ENCODE measurements at regions not wholly inside any gene's neighbourhood (a gene's known extent, or its start where the extent isn't known, plus 50 kb on each side); places are given as distances from the start of the nearest gene placed in this dataset.
"Not testable (repeated sequence)": the region's sequence is repeated elsewhere in the genome, so short reads cannot be mapped to it uniquely, and the experiment has no call there.

GRCh38 chr21:28851645-28852044, 141.0 kb downstream of the LTN1 start:
- no peak for DNase-seq (ENCODE audit: low spot score)
- H3K9me3 Mint-ChIP-seq = peaks cover 5% of the 10 kb centered on the region; the same call in 1 of the 2 replicates
- TF ChIP-seq ELF4 (CRISPR knock-in tag; IDR thresholded peaks at IDR 0.05; ENCODE audit: low read depth) = no peak
- no peak for TF ChIP-seq SMAD4 (CRISPR knock-in tag; IDR thresholded peaks at IDR 0.05)
- no peak for TF ChIP-seq ETV6 (CRISPR knock-in tag; IDR thresholded peaks at IDR 0.05)
- TF ChIP-seq CDX4 (CRISPR knock-in tag; IDR thresholded peaks at IDR 0.05; ENCODE audit: borderline replicate concordance) = no peak
- TF ChIP-seq TP53 (CRISPR knock-in tag; IDR thresholded peaks at IDR 0.05) = no peak
- no peak for TF ChIP-seq KAT7 (CRISPR knock-in tag; IDR thresholded peaks at IDR 0.05; ENCODE audit: borderline replicate concordance)
- TF ChIP-seq RELA (CRISPR knock-in tag; IDR thresholded peaks at IDR 0.05; ENCODE audit: borderline replicate concordance) = no peak
- TF ChIP-seq TCF7 (CRISPR knock-in tag; IDR thresholded peaks at IDR 0.05; ENCODE audit: low read depth) = no peak
- TF ChIP-seq GTF2I (CRISPR knock-in tag; conservative IDR thresholded peaks at IDR 0.05) = no peak
- no peak for TF ChIP-seq ZNF121 (CRISPR knock-in tag; IDR thresholded peaks at IDR 0.05)
- TF ChIP-seq ZNF396 (CRISPR knock-in tag; IDR thresholded peaks at IDR 0.05; ENCODE audit: borderline replicate concordance) = no peak
- TF ChIP-seq ARID4B (CRISPR knock-in tag; IDR thresholded peaks at IDR 0.05; ENCODE audit: borderline replicate concordance) = no peak
- TF ChIP-seq HMGA2 (CRISPR knock-in tag; IDR thresholded peaks at IDR 0.05) = no peak
- POLR2A ChIA-PET = no interaction called here
- ATAC-seq = no peak
- no peaks in the 10 kb centered on the region for H3K36me3 Mint-ChIP-seq
- no peak overlapping the region for H3K4me3 Mint-ChIP-seq
- H3K27me3 Mint-ChIP-seq (ENCODE audit: low read depth) = no peaks in the 10 kb centered on the region
- H3K27ac Mint-ChIP-seq = no peak overlapping the region
- CTCF ChIA-PET = no interaction called here
- peaks cover 23% of the 10 kb centered on the region for H3K4me1 Mint-ChIP-seq

- H3K36me3 Mint-ChIP-seq; CTCF ChIA-PET; ATAC-seq; DNase-seq (ENCODE audit: low spot score); H3K4me3 Mint-ChIP-seq; H3K27me3 Mint-ChIP-seq (ENCODE audit: low read depth); H3K27ac Mint-ChIP-seq; POLR2A ChIA-PET: not testable (repeated sequence)
- peaks cover 12% of the 10 kb centered on the region; the same call in 1 of the 2 replicates for H3K9me3 Mint-ChIP-seq
- peaks cover 16% of the 10 kb centered on the region for H3K4me1 Mint-ChIP-seq
Measured at GRCh38 chr21:28839237-28839636, 153.4 kb downstream of the LTN1 start.

- H3K27me3 Mint-ChIP-seq (ENCODE audit: low read depth); ATAC-seq; H3K36me3 Mint-ChIP-seq; CTCF ChIA-PET; H3K9me3 Mint-ChIP-seq; DNase-seq (ENCODE audit: low spot score); POLR2A ChIA-PET; H3K27ac Mint-ChIP-seq; H3K4me3 Mint-ChIP-seq: not testable (repeated sequence)
- peaks cover 19% of the 10 kb centered on the region for H3K4me1 Mint-ChIP-seq
Measured at GRCh38 chr21:28837426-28837825, 155.3 kb downstream of the LTN1 start.

- H3K4me1 Mint-ChIP-seq = peaks cover 19% of the 10 kb centered on the region
- H3K36me3 Mint-ChIP-seq; CTCF ChIA-PET; H3K9me3 Mint-ChIP-seq; POLR2A ChIA-PET; H3K27me3 Mint-ChIP-seq (ENCODE audit: low read depth); H3K4me3 Mint-ChIP-seq; ATAC-seq; H3K27ac Mint-ChIP-seq; DNase-seq (ENCODE audit: low spot score): not testable (repeated sequence)
Measured at GRCh38 chr21:28836588-28836987, 156.1 kb downstream of the LTN1 start.
